GM21381 (cell line): ENCODE measurements at regions not wholly inside any gene's neighbourhood (a gene's known extent, or its start where the extent isn't known, plus 50 kb on each side); places are given as distances from the start of the nearest gene placed in this dataset.
A peak's percentile ranks its signal among the peaks of the same experiment; 100 is the strongest.

Experiments
- ATAC-seq: cut with Tn5 transposase; IDR thresholded peaks from one replicate; pipeline ENCODE4 v1.9.1; 2021; ENCODE audit warnings: mild to moderate bottlenecking, moderate library complexity; ENCODE audit not compliant: unreplicated experiment

DNA sequence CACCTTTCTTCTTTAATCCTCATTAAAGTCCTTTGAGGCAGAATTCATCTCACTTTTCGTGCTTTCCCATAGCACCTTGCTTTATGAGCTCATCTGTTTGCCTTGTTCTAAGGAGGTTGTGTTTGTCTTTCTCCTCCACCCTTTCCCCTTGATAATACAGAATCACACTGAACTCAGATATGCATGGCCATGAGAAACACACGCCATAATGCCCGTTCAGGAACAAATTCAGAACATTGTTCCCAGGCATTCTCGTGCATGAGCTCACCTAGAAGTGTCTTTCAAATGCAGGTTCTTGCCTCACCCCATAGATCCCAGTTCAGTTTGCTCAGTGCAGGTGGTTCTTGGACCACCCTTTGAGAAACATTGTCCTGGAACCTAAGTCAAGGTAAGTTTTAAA lies 71.1 kb downstream of the TMEM114 start:
- ATAC-seq = no peak

DNA sequence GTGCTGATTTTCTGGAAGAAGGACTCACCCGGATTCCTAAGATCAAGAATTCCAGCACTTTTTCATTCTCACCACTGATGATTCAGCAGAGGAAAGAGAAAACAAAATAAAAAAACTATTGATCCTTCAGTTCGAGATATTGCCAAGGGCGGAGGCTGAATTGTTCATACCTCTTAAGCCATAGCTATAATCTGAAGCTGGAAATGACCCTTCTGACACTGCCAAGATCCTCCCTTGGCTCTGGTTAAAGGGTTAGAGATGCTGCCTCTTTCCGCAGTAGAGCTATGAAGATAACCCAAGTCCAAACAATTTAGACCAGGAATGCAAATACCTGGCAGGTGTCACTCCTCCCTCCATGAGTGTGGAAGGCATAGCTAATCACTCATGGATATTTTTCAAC lies 73.0 kb downstream of the TMEM114 start:
- no peak for ATAC-seq

DNA sequence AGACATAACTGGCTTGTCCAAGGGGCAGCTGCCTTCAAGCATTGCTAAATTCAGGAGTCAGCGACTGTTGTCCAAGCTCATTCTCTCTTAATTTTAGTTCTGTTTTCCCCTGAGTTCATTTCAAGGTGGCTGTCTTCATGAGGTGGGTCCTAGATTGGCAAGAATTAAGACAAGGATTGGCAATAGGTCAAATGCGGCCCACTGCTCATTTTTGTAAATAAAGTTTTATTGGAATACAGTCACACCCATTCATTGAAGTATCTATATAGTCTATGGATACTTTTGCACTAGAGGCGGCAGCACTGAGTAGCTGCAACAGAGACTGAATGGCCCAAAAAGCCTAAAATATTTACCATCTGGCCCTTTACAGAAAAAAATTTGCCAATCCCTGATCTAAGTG lies 73.8 kb downstream of the TMEM114 start:
- no peak for ATAC-seq

GRCh38 chr16:8512941-8513624 lies 77.2 kb downstream of the TMEM114 start:
- peak; percentile 52 for ATAC-seq

GRCh38 chr16:8511464-8511863 lies 78.8 kb downstream of the TMEM114 start:
- ATAC-seq = no peak

- no peak for ATAC-seq
Observed at GRCh38 chr16:8510160-8510559, 80.2 kb downstream of the TMEM114 start.

- ATAC-seq = no peak
Observed at GRCh38 chr16:8505327-8505991, 84.9 kb downstream of the TMEM114 start.

GRCh38 chr16:8502446-8502845 lies 87.9 kb downstream of the TMEM114 start:
- ATAC-seq = no peak

GRCh38 chr16:8500351-8500750 lies 90.0 kb downstream of the TMEM114 start:
- ATAC-seq = no peak

GRCh38 chr16:8496364-8496763 lies 93.9 kb downstream of the TMEM114 start:
- ATAC-seq = no peak

DNA sequence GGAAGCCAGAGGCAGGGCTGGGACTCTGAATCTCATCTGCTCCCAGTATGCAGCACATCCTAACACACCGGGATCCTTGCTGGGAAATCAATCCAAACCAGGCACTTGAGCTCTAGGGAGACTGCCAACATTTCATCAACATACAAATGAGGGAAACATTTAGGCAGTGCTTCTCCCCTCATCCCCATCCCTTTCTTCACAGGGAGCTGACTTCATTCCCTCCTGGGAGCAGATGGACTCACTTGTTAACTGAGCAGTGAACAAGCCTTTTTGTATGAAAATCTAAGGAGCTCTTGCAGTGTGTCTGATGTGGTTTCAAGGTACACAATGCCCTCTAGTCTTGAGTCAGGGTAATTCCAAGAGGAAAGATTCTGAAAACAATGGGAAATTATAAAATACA lies 96.3 kb downstream of the TMEM114 start:
- no peak for ATAC-seq

DNA sequence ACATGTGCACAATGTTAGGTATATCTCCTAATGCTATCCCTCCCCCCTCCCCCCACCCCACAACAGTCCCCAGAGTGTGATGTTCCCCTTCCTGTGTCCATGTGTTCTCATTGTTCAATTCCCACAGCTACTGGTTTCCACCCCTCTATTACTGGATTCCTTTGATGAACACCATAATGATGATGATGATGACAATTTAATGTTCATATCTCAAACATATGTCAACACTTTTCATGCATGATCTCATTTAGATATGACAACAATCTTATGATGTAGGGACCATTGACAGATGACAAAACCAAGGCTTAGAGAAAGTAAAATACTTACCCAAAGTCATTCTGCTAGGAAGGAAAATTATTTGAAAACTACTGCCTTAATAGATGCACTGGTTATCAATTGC lies 97.6 kb downstream of the TMEM114 start:
- no peak for ATAC-seq

DNA sequence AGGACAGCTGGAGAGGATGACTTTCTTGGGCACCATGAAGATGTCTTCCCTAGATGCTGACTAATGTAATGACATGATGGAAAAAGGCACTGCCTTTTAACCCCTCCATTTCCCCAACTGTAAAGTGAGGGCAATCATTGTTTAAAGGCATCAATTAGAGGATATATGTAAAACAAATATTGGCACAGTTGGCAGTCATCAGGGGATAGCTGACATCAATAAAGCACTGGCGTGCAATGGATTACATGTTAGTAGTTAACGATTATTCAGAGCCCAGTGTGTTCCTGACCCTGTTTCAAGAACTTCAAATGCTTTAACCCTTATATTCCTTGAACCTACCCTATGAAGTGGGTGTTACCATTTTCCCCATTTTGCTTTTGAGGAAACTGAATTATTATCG lies 100.7 kb downstream of the TMEM114 start:
- no peak for ATAC-seq

GRCh38 chr16:8486985-8487384 lies 103.3 kb downstream of the TMEM114 start:
- ATAC-seq = no peak

DNA sequence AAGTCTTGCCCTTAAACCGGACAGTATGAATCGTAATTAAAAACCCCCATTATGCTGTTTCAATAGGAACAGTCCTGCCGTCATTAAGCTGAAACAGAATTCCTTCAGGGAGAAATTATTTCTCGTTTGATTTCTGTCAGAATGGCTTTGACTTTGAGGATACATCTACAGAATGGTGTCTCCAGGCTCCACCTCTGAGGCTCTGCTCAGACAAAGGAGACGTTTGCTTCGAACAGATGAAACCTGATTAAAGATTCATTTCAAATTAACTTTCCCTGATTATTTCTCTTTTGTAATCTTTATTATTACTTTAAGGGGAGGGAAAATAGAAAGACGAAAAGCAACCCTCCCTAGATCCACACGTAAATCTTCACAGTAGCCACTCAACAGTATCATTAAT lies 106.9 kb downstream of the TMEM114 start:
- no peak for ATAC-seq

- ATAC-seq = no peak
Observed at GRCh38 chr16:8481810-8482209, 108.5 kb downstream of the TMEM114 start.

- no peak for ATAC-seq
Observed at GRCh38 chr16:8476824-8477223, 113.5 kb downstream of the TMEM114 start.

GRCh38 chr16:8474587-8474986 lies 115.7 kb downstream of the TMEM114 start:
- no peak for ATAC-seq

DNA sequence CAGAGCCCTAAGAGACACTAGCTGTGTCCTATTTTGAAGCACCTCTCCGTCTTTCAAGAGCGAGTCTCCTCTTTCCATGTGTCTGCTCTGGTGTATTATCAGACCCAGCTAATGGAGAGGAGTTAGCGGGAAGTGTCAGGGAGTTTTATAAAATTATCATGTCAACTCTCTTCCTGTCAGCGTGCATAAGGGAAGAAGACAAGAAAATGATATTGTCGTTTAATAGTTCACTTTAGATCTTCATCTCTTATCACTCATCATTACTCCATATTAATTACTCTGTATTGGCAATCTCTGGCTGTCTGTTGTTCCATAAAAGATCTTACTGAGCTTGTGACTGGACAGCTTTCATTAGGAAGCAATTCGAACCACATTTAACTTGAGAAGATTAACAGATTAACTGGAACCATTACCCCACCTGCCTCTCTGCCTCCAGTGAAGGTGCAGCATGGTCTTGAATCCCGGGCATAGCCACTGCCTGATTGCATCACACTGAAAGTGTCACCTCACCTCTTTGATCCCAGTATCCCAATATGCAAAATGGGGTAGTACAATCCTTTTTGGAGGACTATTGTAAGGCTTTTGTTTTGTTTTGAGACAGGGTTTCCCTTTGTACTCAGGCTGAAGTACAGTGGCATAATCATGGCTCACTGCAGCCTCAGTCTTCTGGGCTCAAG lies 121.1 kb downstream of the TMEM114 start:
- ATAC-seq = no peak

DNA sequence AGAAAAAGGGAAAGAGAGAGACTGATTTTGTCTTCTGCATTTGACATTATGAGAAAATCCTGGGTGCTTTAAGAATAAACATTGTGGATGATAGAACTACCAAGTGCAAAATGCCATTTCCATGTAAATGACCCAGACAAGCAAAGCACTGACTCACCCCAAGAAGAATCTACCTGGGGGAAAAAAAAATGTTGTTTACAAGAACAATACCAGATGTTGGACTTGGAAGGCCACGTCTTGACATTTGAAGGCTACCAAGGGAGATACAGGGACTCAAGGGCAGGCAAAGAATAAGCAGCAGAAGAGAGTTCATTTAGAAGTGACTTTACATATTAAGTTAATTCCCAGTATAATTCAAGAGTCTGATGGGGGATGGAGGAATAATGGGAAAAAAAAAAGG lies 125.3 kb downstream of the TMEM114 start:
- ATAC-seq = no peak

GRCh38 chr16:8459085-8459733 lies 131.1 kb downstream of the TMEM114 start:
- ATAC-seq = no peak
